ENCODE measurements at regions not wholly inside any gene's neighbourhood (a gene's known extent, or its start where the extent isn't known, plus 50 kb on each side); places are given as distances from the start of the nearest gene placed in this dataset.

DNA sequence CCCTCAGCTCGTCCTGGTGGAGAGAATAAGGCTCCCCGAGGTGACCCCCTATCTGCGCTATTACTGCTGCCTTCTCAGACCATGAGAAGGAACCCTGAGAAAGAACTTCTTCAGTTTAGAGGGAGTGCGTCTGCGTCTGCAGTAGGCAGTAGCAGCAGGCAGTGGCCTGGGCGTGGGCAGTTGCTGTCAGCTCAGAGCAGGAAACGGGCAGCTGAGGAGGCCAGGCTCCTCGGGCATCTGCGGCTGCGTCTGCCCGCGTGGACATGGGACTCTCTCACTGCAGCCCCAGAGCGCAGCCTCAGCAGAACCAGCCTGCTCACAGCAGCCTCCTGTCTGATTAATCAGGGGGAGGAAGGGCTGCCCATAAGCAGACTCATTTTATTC, 49.8 kb upstream of the FCN1 start:
- CTCF ChIA-PET: interaction anchor here (1.1 kb wide), 3 partner anchors 15 to 190 kb away, joined by 3 read pairs; no protein-coding TSS in a partner anchor
- POLR2A ChIA-PET: no interaction called here
- Histone ChIP-seq H3K36me3 (ENCODE audit: control insufficient read depth in 2 of 2, insufficient read depth in 1 of 2, low read length in 2 of 2) (no peaks in the 10 kb centered on the region), H3K9me3 (ENCODE audit: control insufficient read depth, insufficient read depth, low read depth, low read length) (no peaks in the 10 kb centered on the region), H3K4me1 (ENCODE audit: control insufficient read depth, insufficient read depth, low read length) (no peaks in the 10 kb centered on the region), H3K4me3 (ENCODE audit: low read depth, low read length) (no peak overlapping the region), H3K27ac (ENCODE audit: extremely low read depth, low read depth, low read length) (no peak overlapping the region)
- TF ChIP-seq, protein P1, sequence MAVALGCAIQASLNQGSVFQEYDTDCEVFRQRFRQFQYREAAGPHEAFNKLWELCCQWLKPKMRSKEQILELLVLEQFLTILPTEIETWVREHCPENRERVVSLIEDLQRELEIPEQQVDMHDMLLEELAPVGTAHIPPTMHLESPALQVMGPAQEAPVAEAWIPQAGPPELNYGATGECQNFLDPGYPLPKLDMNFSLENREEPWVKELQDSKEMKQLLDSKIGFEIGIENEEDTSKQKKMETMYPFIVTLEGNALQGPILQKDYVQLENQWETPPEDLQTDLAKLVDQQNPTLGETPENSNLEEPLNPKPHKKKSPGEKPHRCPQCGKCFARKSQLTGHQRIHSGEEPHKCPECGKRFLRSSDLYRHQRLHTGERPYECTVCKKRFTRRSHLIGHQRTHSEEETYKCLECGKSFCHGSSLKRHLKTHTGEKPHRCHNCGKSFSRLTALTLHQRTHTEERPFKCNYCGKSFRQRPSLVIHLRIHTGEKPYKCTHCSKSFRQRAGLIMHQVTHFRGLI (tag by site-specific recombination; IDR thresholded peaks at IDR 0.05): no peak
- TF ChIP-seq HOXA7 (CRISPR knock-in tag; IDR thresholded peaks at IDR 0.05; ENCODE audit: borderline replicate concordance) (no peak), FEZF1 (tag by site-specific recombination; IDR thresholded peaks at IDR 0.05) (no peak), RBAK (tag by site-specific recombination; IDR thresholded peaks at IDR 0.05) (no peak), ZNF394 (tag by site-specific recombination; IDR thresholded peaks at IDR 0.05; ENCODE audit: borderline replicate concordance) (no peak), SP2 (tag by site-specific recombination; IDR thresholded peaks at IDR 0.05) (no peak), ZNF248 (tag by site-specific recombination; IDR thresholded peaks at IDR 0.05) (no peak), ZNF513 (tag by site-specific recombination; IDR thresholded peaks at IDR 0.05) (no peak), ZNF184 (tag by site-specific recombination; IDR thresholded peaks at IDR 0.05) (no peak), ZNF391 (tag by site-specific recombination; IDR thresholded peaks at IDR 0.05; ENCODE audit: borderline replicate concordance, low read depth) (no peak), ZBTB20 (tag by site-specific recombination; IDR thresholded peaks at IDR 0.05) (no peak)

DNA sequence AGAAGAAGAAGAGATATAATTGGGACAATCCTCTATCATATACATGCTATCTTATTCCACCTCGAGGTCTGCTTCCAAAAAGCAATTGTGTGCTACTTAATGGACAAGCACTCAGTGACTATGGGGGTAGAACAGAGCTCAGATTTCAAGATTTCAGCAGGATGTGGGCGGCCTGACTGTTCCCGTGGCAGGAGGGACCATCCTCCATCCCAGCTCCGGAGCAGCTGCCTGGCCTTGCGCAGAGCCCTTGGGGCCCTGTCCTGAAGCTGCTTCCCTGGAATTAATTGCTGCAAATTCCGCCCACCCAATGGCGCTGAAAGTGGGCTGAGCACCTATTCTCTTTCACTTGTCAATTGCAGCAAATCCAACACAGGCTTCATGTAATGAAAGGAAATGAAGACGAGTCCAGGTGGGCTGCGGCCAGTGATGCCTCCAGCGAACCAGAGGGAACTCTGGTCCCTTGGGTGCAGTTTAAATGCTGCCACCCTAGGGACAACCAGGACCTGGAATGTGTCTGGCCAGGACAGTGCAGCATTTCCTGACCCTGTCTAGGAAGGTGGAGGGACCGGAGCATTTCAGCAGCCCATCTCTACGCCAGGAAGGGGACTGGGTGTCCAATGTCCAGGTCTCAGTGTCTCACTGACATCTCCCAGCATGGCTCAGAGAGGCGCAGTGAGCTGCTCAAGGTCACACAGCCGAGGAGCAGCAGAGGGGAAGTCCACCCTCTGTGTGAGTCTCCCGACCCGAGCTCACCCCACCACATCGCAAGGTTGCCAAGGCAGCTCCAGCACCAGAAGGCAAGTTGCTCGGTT, 50.5 kb upstream of the FCN1 start:
- Histone ChIP-seq H3K27ac (ENCODE audit: extremely low read depth, low read depth, low read length) (no peak overlapping the region), H3K36me3 (ENCODE audit: control insufficient read depth in 2 of 2, insufficient read depth in 1 of 2, low read length in 2 of 2) (no peaks in the 10 kb centered on the region), H3K4me1 (ENCODE audit: control insufficient read depth, insufficient read depth, low read length) (no peaks in the 10 kb centered on the region), H3K4me3 (ENCODE audit: low read depth, low read length) (no peak overlapping the region), H3K9me3 (ENCODE audit: control insufficient read depth, insufficient read depth, low read depth, low read length) (no peaks in the 10 kb centered on the region)
- POLR2A ChIA-PET: interaction anchor here (0.7 kb wide), 1 partner anchor 69 kb away, joined by 5 read pairs; no protein-coding TSS in a partner anchor
- CTCF ChIA-PET: interaction anchor here (1.1 kb wide), 3 partner anchors 14 to 191 kb away, joined by 3 read pairs; no protein-coding TSS in a partner anchor
- TF ChIP-seq ZFHX2 (tag by site-specific recombination; conservative IDR thresholded peaks at IDR 0.05): peak; percentile 89
- TF ChIP-seq ZNF585B (tag by site-specific recombination; IDR thresholded peaks at IDR 0.05): no peak
- 0 out of 2 replicates have a peak, but pooled peaks have one; percentile 16 for TF ChIP-seq ZNF600 (tag by site-specific recombination; IDR thresholded peaks at IDR 0.05)
- TF ChIP-seq EGR2 (tag by site-specific recombination; IDR thresholded peaks at IDR 0.05; ENCODE audit: low read depth): peak; percentile 88
- TF ChIP-seq, protein P2, sequence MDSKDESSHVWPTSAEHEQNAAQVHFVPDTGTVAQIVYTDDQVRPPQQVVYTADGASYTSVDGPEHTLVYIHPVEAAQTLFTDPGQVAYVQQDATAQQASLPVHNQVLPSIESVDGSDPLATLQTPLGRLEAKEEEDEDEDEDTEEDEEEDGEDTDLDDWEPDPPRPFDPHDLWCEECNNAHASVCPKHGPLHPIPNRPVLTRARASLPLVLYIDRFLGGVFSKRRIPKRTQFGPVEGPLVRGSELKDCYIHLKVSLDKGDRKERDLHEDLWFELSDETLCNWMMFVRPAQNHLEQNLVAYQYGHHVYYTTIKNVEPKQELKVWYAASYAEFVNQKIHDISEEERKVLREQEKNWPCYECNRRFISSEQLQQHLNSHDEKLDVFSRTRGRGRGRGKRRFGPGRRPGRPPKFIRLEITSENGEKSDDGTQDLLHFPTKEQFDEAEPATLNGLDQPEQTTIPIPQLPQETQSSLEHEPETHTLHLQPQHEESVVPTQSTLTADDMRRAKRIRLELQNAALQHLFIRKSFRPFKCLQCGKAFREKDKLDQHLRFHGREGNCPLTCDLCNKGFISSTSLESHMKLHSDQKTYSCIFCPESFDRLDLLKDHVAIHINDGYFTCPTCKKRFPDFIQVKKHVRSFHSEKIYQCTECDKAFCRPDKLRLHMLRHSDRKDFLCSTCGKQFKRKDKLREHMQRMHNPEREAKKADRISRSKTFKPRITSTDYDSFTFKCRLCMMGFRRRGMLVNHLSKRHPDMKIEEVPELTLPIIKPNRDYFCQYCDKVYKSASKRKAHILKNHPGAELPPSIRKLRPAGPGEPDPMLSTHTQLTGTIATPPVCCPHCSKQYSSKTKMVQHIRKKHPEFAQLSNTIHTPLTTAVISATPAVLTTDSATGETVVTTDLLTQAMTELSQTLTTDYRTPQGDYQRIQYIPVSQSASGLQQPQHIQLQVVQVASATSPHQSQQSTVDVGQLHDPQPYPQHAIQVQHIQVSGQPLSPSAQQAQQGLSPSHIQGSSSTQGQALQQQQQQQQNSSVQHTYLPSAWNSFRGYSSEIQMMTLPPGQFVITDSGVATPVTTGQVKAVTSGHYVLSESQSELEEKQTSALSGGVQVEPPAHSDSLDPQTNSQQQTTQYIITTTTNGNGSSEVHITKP (tag by site-specific recombination; IDR thresholded peaks at IDR 0.05): peak; percentile 39; the same call in 1 of the 2 replicates
- no peak for TF ChIP-seq ZSCAN23 (tag by site-specific recombination; IDR thresholded peaks at IDR 0.05)
- peak; percentile 40; the same call in 1 of the 2 replicates for TF ChIP-seq ZBTB17 (tag by site-specific recombination; IDR thresholded peaks at IDR 0.05)

All from HEK293 (cell line).